T-cell (primary cell): ENCODE measurements at regions not wholly inside any gene's neighbourhood (a gene's known extent, or its start where the extent isn't known, plus 50 kb on each side); places are given as distances from the start of the nearest gene placed in this dataset.

Source experiments
- ATAC-seq, 4 experiments: fragments of 200-7000 bp in 3 of 4; fragments of 150-1000 bp in 1 of 4; cut with Tn5 transposase; replicated peaks in 1 of 4; 1 replicate in 3 of 4; 2 replicates in 1 of 4; pipeline ENCODE4 v1.10.0; 2021; ENCODE audit warnings: moderate library complexity in 3 of 4, mild to moderate bottlenecking in 2 of 4, moderate number of reproducible peaks in 1 of 4
- CTCF ChIA-PET, 2 donors: fragments of 300-600 bp; sonication (Branson Sonifier 250); formaldehyde crosslinking; loops; one replicate each; lab custom pipeline; 2022; ENCODE audit warnings: antibody characterized with exemption in 2 of 2; lab: Charles Lee
- POLR2A ChIA-PET, 2 donors: fragments of 300-600 bp; sonication (Branson Sonifier 250); formaldehyde crosslinking; loops; one replicate each; lab custom pipeline; 2022; ENCODE audit warnings: antibody characterized with exemption in 2 of 2; lab: Charles Lee
- DNase-seq, 35 experiments: peaks; one replicate each; pipeline versions ENCODE4 v3.0.0 to v3.0.0-alpha.2; 2013 to 2023
- H3K27ac ChIP-seq: one replicate; pipeline ENCODE4 v1.5.1; 2013; ENCODE audit warnings: low read length
- H3K27me3 ChIP-seq, 2 experiments: replicated peaks in 1 of 2; 1 replicate in 1 of 2; 2 replicates in 1 of 2; pipeline versions ENCODE4 v1.6.1 to v1.7.0; 2013; ENCODE audit warnings: low read length in 1 of 2, mixed read lengths in 1 of 2; ENCODE audit not compliant: control insufficient read depth in 2 of 2, insufficient read depth in 2 of 2; ENCODE audit errors: extremely low read depth in 1 of 2
- H3K36me3 ChIP-seq, 2 donors: 1 replicate in 1 of 2; 2 replicates in 1 of 2; pipeline versions ENCODE4 v1.6.1 to v1.7.0; 2013; ENCODE audit warnings: low read length in 1 of 2; ENCODE audit not compliant: control insufficient read depth in 2 of 2, insufficient read depth in 1 of 2; ENCODE audit errors: extremely low read depth in 1 of 2
- H3K4me1 ChIP-seq, 2 experiments: 1 replicate in 1 of 2; 2 replicates in 1 of 2; pipeline versions ENCODE4 v1.6.1 to v1.7.0; 2013; ENCODE audit warnings: low read length in 2 of 2, mixed read lengths in 1 of 2; ENCODE audit not compliant: insufficient read depth in 2 of 2, control insufficient read depth in 1 of 2; ENCODE audit errors: extremely low read depth in 1 of 2
- H3K4me3 ChIP-seq, 2 donors: 1 replicate in 1 of 2; 2 replicates in 1 of 2; pipeline versions ENCODE4 v1.5.1 to v1.7.0; 2013; ENCODE audit warnings: mild to moderate bottlenecking in 2 of 2, low read length in 1 of 2, moderate library complexity in 1 of 2; ENCODE audit not compliant: control insufficient read depth in 1 of 2; ENCODE audit errors: extremely low read depth in 1 of 2
- H3K9me3 ChIP-seq: 2 replicates; pipeline ENCODE4 v1.7.0; 2013
- H3K27ac Mint-ChIP-seq, 2 donors: one replicate each; pipeline ENCODE4 v1.8.0; 2020 to 2021; ENCODE audit warnings: mild to moderate bottlenecking in 2 of 2, mixed read lengths in 2 of 2
- H3K27me3 Mint-ChIP-seq, 2 donors: one replicate each; pipeline ENCODE4 v1.8.0; 2021 to 2022; ENCODE audit warnings: mixed read lengths in 2 of 2
- H3K36me3 Mint-ChIP-seq: one replicate; pipeline ENCODE4 v1.8.0; 2021; ENCODE audit warnings: mixed read lengths
- H3K4me1 Mint-ChIP-seq, 3 donors: one replicate each; pipeline ENCODE4 v1.8.0; 2020 to 2022; ENCODE audit warnings: mixed read lengths in 3 of 3, mild to moderate bottlenecking in 1 of 3
- H3K4me3 Mint-ChIP-seq, 3 donors: one replicate each; pipeline ENCODE4 v1.8.0; 2020 to 2022; ENCODE audit warnings: mild to moderate bottlenecking in 3 of 3, mixed read lengths in 3 of 3, moderate library complexity in 3 of 3
- H3K9me3 Mint-ChIP-seq, 3 donors: one replicate each; pipeline ENCODE4 v1.8.0; 2020 to 2022; ENCODE audit warnings: mixed read lengths in 3 of 3
- WGBS: methylation state at CpG from one replicate; pipeline ENCODE4 v1.1.5; 2013; ENCODE audit warnings: missing lambda C conversion rate; ENCODE audit not compliant: insufficient coverage; 5-methylcytosine and 5-hydroxymethylcytosine counted together

DNA sequence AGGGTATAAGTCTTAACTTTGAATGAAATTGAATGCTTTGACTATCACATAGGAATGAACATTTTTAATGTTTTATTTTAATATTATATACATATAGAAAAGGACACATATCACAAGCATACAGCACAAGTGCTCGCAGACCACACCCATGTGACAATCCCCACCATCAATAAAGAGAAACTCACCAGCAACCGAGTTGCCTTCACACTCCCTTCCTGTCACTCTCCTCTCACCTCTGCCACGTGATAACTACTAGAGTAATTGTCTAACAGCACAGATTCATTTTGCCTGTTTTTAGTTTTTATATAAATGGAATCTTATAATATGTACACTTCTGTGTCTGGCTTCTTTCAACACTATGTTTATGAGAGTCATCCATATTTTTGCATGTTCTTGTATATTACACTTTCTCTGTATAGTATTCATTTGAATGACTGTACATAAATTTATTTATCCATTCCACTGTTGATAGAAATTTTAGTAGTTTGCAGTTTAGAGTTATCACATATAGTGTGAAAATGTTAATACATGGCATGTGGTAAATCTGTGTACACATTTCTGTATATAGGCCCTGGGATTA, 304.9 kb upstream of the DUSP10 start:
- Histone ChIP-seq H3K27ac (no peak overlapping the region), H3K36me3 (no peaks in the 10 kb centered on the region), H3K9me3 (no peaks in the 10 kb centered on the region), H3K4me1 (no peaks in the 10 kb centered on the region), H3K4me3 (no peak overlapping the region), H3K27me3 (no peaks in the 10 kb centered on the region)
- ChIA-PET POLR2A (no interaction called here), CTCF (interaction anchor here in 1 of 2 donors (0.6 kb wide), 1 partner anchor 1119 kb away, joined by 3 read pairs; no protein-coding TSS in a partner anchor)
- no peak for ATAC-seq
- H3K9me3 Mint-ChIP-seq: no peaks in the 10 kb centered on the region
- H3K36me3 Mint-ChIP-seq: no peaks in the 10 kb centered on the region
- no peaks in the 10 kb centered on the region for H3K27me3 Mint-ChIP-seq
- no peak overlapping the region for H3K27ac Mint-ChIP-seq
- peaks cover 0 to 8% (median 4%) of the 10 kb centered on the region in 3 donors for H3K4me1 Mint-ChIP-seq
- no peak overlapping the region for H3K4me3 Mint-ChIP-seq
- DNase-seq: no peak
- no CpG with 5 or more reads among the region's 3 CpGs for WGBS

GRCh38 chr1:222045786-222046185, 303.9 kb upstream of the DUSP10 start:
- Mint-ChIP-seq H3K36me3 (no peaks in the 10 kb centered on the region), H3K4me3 (no peak overlapping the region), H3K27me3 (no peaks in the 10 kb centered on the region), H3K4me1 (peaks cover 0 to 8% (median 4%) of the 10 kb centered on the region in 3 donors), H3K27ac (no peak overlapping the region), H3K9me3 (no peaks in the 10 kb centered on the region)
- no peaks in the 10 kb centered on the region for H3K4me1 ChIP-seq
- DNase-seq (no peak), ATAC-seq (no peak)
- H3K36me3 ChIP-seq: no peaks in the 10 kb centered on the region
- WGBS: 92% methylated on average over 2 of the region's 3 CpGs
- H3K27ac ChIP-seq: no peak overlapping the region
- H3K27me3 ChIP-seq: no peaks in the 10 kb centered on the region
- POLR2A ChIA-PET: no interaction called here
- H3K4me3 ChIP-seq: no peak overlapping the region
- CTCF ChIA-PET: no interaction called here
- H3K9me3 ChIP-seq: no peaks in the 10 kb centered on the region

DNA sequence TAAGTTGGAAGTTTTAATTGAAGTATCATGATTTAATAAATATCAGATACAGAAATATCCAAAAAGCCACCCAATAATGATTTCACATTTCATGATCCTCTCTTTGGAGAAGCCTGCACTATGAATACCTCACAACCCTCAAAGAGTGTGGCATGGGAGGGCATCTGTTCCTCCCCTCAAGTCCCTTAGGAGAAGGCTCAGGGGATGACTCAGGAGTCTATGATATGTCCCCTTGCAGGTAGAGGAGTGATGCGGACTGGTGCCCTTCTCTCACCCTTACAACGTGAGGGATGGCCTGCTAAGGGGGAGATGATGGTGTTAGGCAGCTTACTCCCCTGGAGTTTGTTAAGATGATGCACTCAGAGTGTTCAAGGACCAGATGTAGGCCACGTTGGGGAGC, 303.3 kb upstream of the DUSP10 start:
- Mint-ChIP-seq H3K27me3 (no peaks in the 10 kb centered on the region), H3K36me3 (no peaks in the 10 kb centered on the region), H3K27ac (no peak overlapping the region), H3K9me3 (no peaks in the 10 kb centered on the region), H3K4me1 (peaks cover 0 to 8% (median 4%) of the 10 kb centered on the region in 3 donors), H3K4me3 (no peak overlapping the region)
- ATAC-seq (no peak), DNase-seq (no peak)
- Histone ChIP-seq H3K27me3 (no peaks in the 10 kb centered on the region), H3K4me1 (no peaks in the 10 kb centered on the region), H3K4me3 (no peak overlapping the region), H3K36me3 (no peaks in the 10 kb centered on the region), H3K9me3 (no peaks in the 10 kb centered on the region), H3K27ac (no peak overlapping the region)
- ChIA-PET POLR2A (no interaction called here), CTCF (no interaction called here)
- WGBS: 45% methylated on average over 1 of the region's 3 CpGs

GRCh38 chr1:222043444-222044292, 301.8 kb upstream of the DUSP10 start:
- H3K4me1 ChIP-seq: no peaks in the 10 kb centered on the region
- H3K4me3 ChIP-seq: no peak overlapping the region
- DNase-seq (no peak), ATAC-seq (no peak)
- no peaks in the 10 kb centered on the region for H3K36me3 ChIP-seq
- H3K9me3 ChIP-seq: no peaks in the 10 kb centered on the region
- Mint-ChIP-seq H3K4me1 (peaks cover 0 to 7% (median 4%) of the 10 kb centered on the region in 3 donors), H3K36me3 (no peaks in the 10 kb centered on the region), H3K9me3 (no peaks in the 10 kb centered on the region), H3K27me3 (no peaks in the 10 kb centered on the region), H3K27ac (no peak overlapping the region), H3K4me3 (no peak overlapping the region)
- H3K27me3 ChIP-seq: no peaks in the 10 kb centered on the region
- ChIA-PET CTCF (interaction anchor here in 1 of 2 donors (0.6 kb wide), 1 partner anchor 567 kb away, joined by 3 read pairs; no protein-coding TSS in a partner anchor), POLR2A (no interaction called here)
- WGBS: 93% methylated on average over 9 of the region's 9 CpGs
- no peak overlapping the region for H3K27ac ChIP-seq

- Mint-ChIP-seq H3K27me3 (no peaks in the 10 kb centered on the region), H3K4me1 (no peaks in the 10 kb centered on the region), H3K27ac (no peak overlapping the region), H3K36me3 (no peaks in the 10 kb centered on the region), H3K9me3 (no peaks in the 10 kb centered on the region), H3K4me3 (no peak overlapping the region)
- Histone ChIP-seq H3K27ac (no peak overlapping the region), H3K27me3 (peaks cover 0 to under 1% of the 10 kb centered on the region in 2 experiments), H3K36me3 (no peaks in the 10 kb centered on the region), H3K9me3 (no peaks in the 10 kb centered on the region), H3K4me3 (no peak overlapping the region), H3K4me1 (no peaks in the 10 kb centered on the region)
- POLR2A ChIA-PET: no interaction called here
- WGBS: 100% methylated on average over 1 of the region's 6 CpGs
- no peak for DNase-seq
- CTCF ChIA-PET: no interaction called here
- ATAC-seq: no peak
Measured at GRCh38 chr1:222042120-222042519, 300.2 kb upstream of the DUSP10 start.

DNA sequence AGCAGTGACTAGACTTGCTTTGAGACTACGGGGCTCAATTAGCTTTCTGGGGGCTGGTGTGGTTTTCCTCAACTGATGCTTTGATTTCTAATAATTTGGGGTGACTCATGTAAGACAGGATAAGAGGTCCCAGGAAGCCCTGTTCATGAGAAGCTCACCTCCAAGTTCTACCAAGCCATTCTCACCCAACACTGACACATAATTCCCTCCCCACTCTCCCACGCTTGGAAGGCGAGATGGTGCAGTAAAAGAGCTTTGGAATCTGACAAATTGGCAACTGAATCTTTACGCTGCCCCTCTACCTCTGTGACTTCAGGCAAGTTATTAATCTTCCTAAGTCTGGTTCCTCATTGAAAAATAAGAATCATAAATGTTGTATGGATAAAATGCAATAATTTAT, 299.1 kb upstream of the DUSP10 start:
- Histone ChIP-seq H3K27me3 (peaks cover 0 to 3% of the 10 kb centered on the region in 2 experiments), H3K4me1 (no peaks in the 10 kb centered on the region), H3K27ac (no peak overlapping the region), H3K4me3 (no peak overlapping the region), H3K9me3 (no peaks in the 10 kb centered on the region), H3K36me3 (no peaks in the 10 kb centered on the region)
- Mint-ChIP-seq H3K4me3 (no peak overlapping the region), H3K27ac (no peak overlapping the region), H3K9me3 (no peaks in the 10 kb centered on the region), H3K36me3 (no peaks in the 10 kb centered on the region), H3K27me3 (peaks cover 0 to 5% of the 10 kb centered on the region in 2 donors), H3K4me1 (no peaks in the 10 kb centered on the region)
- CTCF ChIA-PET: interaction anchor here in 1 of 2 donors (0.5 kb wide), 1 partner anchor 78 kb away, joined by 7 read pairs; no protein-coding TSS in a partner anchor
- 67% methylated on average over 1 of the region's 4 CpGs for WGBS
- POLR2A ChIA-PET: no interaction called here
- DNase-seq (no peak), ATAC-seq (no peak)
